OCI-LY1 (cell line): ENCODE measurements at regions not wholly inside any gene's neighbourhood (a gene's known extent, or its start where the extent isn't known, plus 50 kb on each side); places are given as distances from the start of the nearest gene placed in this dataset.

Source experiments
- H2AFZ ChIP-seq: fragments of 200-600 bp; sonication (generic), shearing (Covaris generic); 2 replicates; pipeline ENCODE4 v1.6.0; 2014; ENCODE audit warnings: antibody characterized with exemption, mild to moderate bottlenecking, low read length
- H3F3A ChIP-seq: fragments of 200-600 bp; sonication (generic), shearing (Covaris generic); 2 replicates; pipeline ENCODE4 v1.6.0; 2014; ENCODE audit warnings: mild to moderate bottlenecking, antibody characterized with exemption, low read length, moderate library complexity; ENCODE audit not compliant: insufficient read depth
- H3K27ac ChIP-seq: fragments of 200-600 bp; sonication (generic); 2 replicates; pipeline ENCODE4 v1.5.1; 2014; ENCODE audit warnings: low read length, mixed run types, mild to moderate bottlenecking, low read depth; ENCODE audit not compliant: poor library complexity, severe bottlenecking
- H3K27me3 ChIP-seq: fragments of 200-600 bp; sonication (generic); 2 replicates; pipeline ENCODE4 v1.6.0; 2014; ENCODE audit warnings: antibody characterized with exemption, mild to moderate bottlenecking, low read length, moderate library complexity; ENCODE audit not compliant: insufficient read depth
- H3K36me3 ChIP-seq: fragments of 200-600 bp; sonication (generic); 2 replicates; pipeline ENCODE4 v1.6.1; 2014; ENCODE audit warnings: mild to moderate bottlenecking, antibody characterized with exemption, low read length, moderate library complexity, mixed read lengths; ENCODE audit not compliant: insufficient read depth
- H3K4me1 ChIP-seq: fragments of 200-600 bp; sonication (generic); 2 replicates; pipeline ENCODE4 v1.5.1; 2014; ENCODE audit warnings: mild to moderate bottlenecking, low read length, moderate library complexity; ENCODE audit not compliant: insufficient read depth, severe bottlenecking
- H3K4me2 ChIP-seq: fragments of 200-600 bp; sonication (generic), shearing (Covaris generic); 2 replicates; pipeline ENCODE4 v1.6.1; 2014; ENCODE audit warnings: low read length
- H3K4me3 ChIP-seq: fragments of 200-600 bp; sonication (generic); 2 replicates; pipeline ENCODE4 v1.5.1; 2014; ENCODE audit warnings: low read length, low read depth, mild to moderate bottlenecking, mixed read lengths; ENCODE audit not compliant: poor library complexity, severe bottlenecking
- H3K79me2 ChIP-seq: fragments of 200-600 bp; shearing (Covaris generic); 2 replicates; pipeline ENCODE4 v1.6.1; 2016; ENCODE audit warnings: mixed run types, low read length, mixed read lengths; ENCODE audit not compliant: insufficient read depth
- H3K9ac ChIP-seq: fragments of 200-600 bp; sonication (generic), shearing (Covaris generic); 2 replicates; pipeline ENCODE4 v1.6.1; 2014; ENCODE audit warnings: mild to moderate bottlenecking, low read length, mixed read lengths
- H3K9me2 ChIP-seq: fragments of 200-600 bp; sonication (generic), shearing (Covaris generic); 2 replicates; pipeline ENCODE4 v1.6.1; 2014; ENCODE audit warnings: low read depth, mild to moderate bottlenecking, low read length, mixed read lengths
- H3K9me3 ChIP-seq: fragments of 200-600 bp; shearing (Covaris generic); 2 replicates; pipeline ENCODE4 v1.6.1; 2014; ENCODE audit warnings: low read length, mixed read lengths
- H4K20me1 ChIP-seq: fragments of 200-600 bp; sonication (generic), shearing (Covaris generic); 2 replicates; pipeline ENCODE4 v1.6.0; 2016; ENCODE audit warnings: mild to moderate bottlenecking, low read length; ENCODE audit not compliant: insufficient read depth
- CTCF ChIP-seq: fragments of 200-600 bp; sonication (generic), shearing (Covaris generic); IDR thresholded peaks from 2 replicates; pipeline ENCODE4 v1.5.1; 2017; ENCODE audit warnings: mild to moderate bottlenecking, antibody characterized with exemption, low read length, moderate library complexity, mixed read lengths
- EZH2 ChIP-seq: fragments of 200-600 bp; sonication (generic), shearing (Covaris generic); IDR thresholded peaks from 2 replicates; pipeline ENCODE4 v1.8.0; 2017; ENCODE audit warnings: borderline replicate concordance, mixed run types, mild to moderate bottlenecking, antibody characterized with exemption, low read length, moderate library complexity, mixed read lengths

GRCh38 chr9:79264511-79265355 lies 307.0 kb upstream of the TLE4 start:
- no peak overlapping the region for H3K4me2 ChIP-seq

GRCh38 chr9:79266986-79267385 lies 304.8 kb upstream of the TLE4 start:
- H3K9me2 ChIP-seq: no peaks in the 10 kb centered on the region
- H3K4me2 ChIP-seq: no peak overlapping the region

More at GRCh38 chr9:79264511-79265355, 307.0 kb upstream of the TLE4 start:
- no peak for TF ChIP-seq EZH2
- Histone ChIP-seq H3K79me2 (no peaks in the 10 kb centered on the region), H3F3A (no peaks in the 10 kb centered on the region), H3K36me3 (no peaks in the 10 kb centered on the region), H4K20me1 (no peaks in the 10 kb centered on the region), H3K4me1 (no peaks in the 10 kb centered on the region), H3K9me3 (no peaks in the 10 kb centered on the region), H3K4me3 (no peak overlapping the region), H2AFZ (no peak overlapping the region), H3K27me3 (no peaks in the 10 kb centered on the region), H3K27ac (no peak overlapping the region), H3K9ac (no peak overlapping the region), H3K9me2 (no peaks in the 10 kb centered on the region)

GRCh38 chr9:79268806-79269205 lies 303.0 kb upstream of the TLE4 start:
- H3K27ac ChIP-seq: no peak overlapping the region
- no peaks in the 10 kb centered on the region for H3K79me2 ChIP-seq

More at GRCh38 chr9:79266986-79267385, 304.8 kb upstream of the TLE4 start:
- no peak for TF ChIP-seq EZH2
- TF ChIP-seq CTCF: no peak
- Histone ChIP-seq H3F3A (no peaks in the 10 kb centered on the region), H3K27me3 (no peaks in the 10 kb centered on the region), H3K9ac (no peak overlapping the region), H2AFZ (no peak overlapping the region), H3K9me3 (no peaks in the 10 kb centered on the region), H3K4me1 (no peaks in the 10 kb centered on the region), H3K36me3 (no peaks in the 10 kb centered on the region), H3K4me3 (no peak overlapping the region), H3K27ac (no peak overlapping the region), H3K79me2 (no peaks in the 10 kb centered on the region), H4K20me1 (no peaks in the 10 kb centered on the region)

More at GRCh38 chr9:79268806-79269205, 303.0 kb upstream of the TLE4 start:
- H3K9ac ChIP-seq: no peak overlapping the region
- H3K36me3 ChIP-seq: no peaks in the 10 kb centered on the region
- H3K9me3 ChIP-seq: no peaks in the 10 kb centered on the region
- no peaks in the 10 kb centered on the region for H3F3A ChIP-seq
- H3K27me3 ChIP-seq: no peaks in the 10 kb centered on the region
- no peak overlapping the region for H2AFZ ChIP-seq
- H4K20me1 ChIP-seq: no peaks in the 10 kb centered on the region
- H3K4me3 ChIP-seq: no peak overlapping the region
- TF ChIP-seq EZH2: no peak
- no peak for TF ChIP-seq CTCF
- no peaks in the 10 kb centered on the region for H3K9me2 ChIP-seq
- no peaks in the 10 kb centered on the region for H3K4me1 ChIP-seq
- H3K4me2 ChIP-seq: no peak overlapping the region
